HL-60 (cell line): ENCODE measurements at regions not wholly inside any gene's neighbourhood (a gene's known extent, or its start where the extent isn't known, plus 50 kb on each side); places are given as distances from the start of the nearest gene placed in this dataset.

Source experiments
- DNase-seq, 2 experiments: peaks; one replicate each; pipeline ENCODE4 v3.0.0-alpha.2; 2010 to 2020; ENCODE audit warnings: low read depth in 1 of 2, low spot score in 1 of 2
- H3K27ac ChIP-seq: fragments of 250-450 bp; sonication (Bioruptor Pico); replicated peaks from 2 replicates; pipeline ENCODE4 v1.5.1; 2020; ENCODE audit warnings: mild to moderate bottlenecking, moderate library complexity
- H3K27me3 ChIP-seq: fragments of 250-450 bp; sonication (Bioruptor Pico); 2 replicates; pipeline ENCODE4 v1.5.1; 2021; ENCODE audit warnings: mild to moderate bottlenecking, moderate library complexity; ENCODE audit not compliant: insufficient read depth, poor library complexity, severe bottlenecking
- H3K4me3 ChIP-seq: replicated peaks from 2 replicates; pipeline ENCODE4 v1.5.1; 2011; ENCODE audit warnings: mild to moderate bottlenecking, control low read depth, low read length; ENCODE audit not compliant: insufficient read depth
- GABPA ChIP-seq: IDR thresholded peaks from 2 replicates; pipeline ENCODE4 v1.6.1; 2012; ENCODE audit warnings: low read depth
- POLR2AphosphoS5 ChIP-seq: IDR thresholded peaks from 2 replicates; pipeline ENCODE4 v1.6.1; 2012; ENCODE audit warnings: low read depth
- SPI1 ChIP-seq: IDR thresholded peaks from 2 replicates; pipeline ENCODE4 v1.6.1; 2012; ENCODE audit warnings: low read depth, mild to moderate bottlenecking, borderline replicate concordance
- TF ChIP-seq, protein P1 (sequence below): IDR thresholded peaks from 2 replicates; pipeline ENCODE4 v1.6.1; 2012; ENCODE audit warnings: low read depth; ENCODE audit not compliant: insufficient replicate concordance
- TF ChIP-seq, protein P2 (sequence below): IDR thresholded peaks from one replicate; pipeline ENCODE4 v1.5.1; 2011; ENCODE audit warnings: low read length, control low read depth, inconsistent platforms; ENCODE audit not compliant: insufficient read depth

DNA sequence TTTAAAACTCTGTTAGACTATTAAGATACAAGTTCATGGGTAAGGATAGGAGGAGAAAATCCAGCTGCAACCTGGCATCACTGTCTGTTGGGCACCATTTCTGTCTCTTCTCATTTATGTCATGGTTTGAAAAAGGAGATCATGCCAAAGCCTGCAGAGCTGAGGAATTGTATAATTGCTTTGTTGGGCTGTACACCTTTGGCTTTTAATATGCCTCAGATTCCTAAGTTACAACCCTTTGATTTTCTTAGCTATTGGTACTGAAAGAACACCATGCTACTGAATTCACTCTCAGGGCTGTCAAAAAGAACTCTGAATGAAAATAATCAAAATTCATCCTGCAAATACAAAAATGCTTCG, 174.3 kb downstream of the ACKR3 start:
- DNase-seq = no peak
- Histone ChIP-seq H3K27me3 (peaks cover 3% of the 10 kb centered on the region), H3K4me3 (no peak overlapping the region), H3K27ac (no peak overlapping the region)
- TF ChIP-seq SPI1 = no peak
- TF ChIP-seq, protein P1, sequence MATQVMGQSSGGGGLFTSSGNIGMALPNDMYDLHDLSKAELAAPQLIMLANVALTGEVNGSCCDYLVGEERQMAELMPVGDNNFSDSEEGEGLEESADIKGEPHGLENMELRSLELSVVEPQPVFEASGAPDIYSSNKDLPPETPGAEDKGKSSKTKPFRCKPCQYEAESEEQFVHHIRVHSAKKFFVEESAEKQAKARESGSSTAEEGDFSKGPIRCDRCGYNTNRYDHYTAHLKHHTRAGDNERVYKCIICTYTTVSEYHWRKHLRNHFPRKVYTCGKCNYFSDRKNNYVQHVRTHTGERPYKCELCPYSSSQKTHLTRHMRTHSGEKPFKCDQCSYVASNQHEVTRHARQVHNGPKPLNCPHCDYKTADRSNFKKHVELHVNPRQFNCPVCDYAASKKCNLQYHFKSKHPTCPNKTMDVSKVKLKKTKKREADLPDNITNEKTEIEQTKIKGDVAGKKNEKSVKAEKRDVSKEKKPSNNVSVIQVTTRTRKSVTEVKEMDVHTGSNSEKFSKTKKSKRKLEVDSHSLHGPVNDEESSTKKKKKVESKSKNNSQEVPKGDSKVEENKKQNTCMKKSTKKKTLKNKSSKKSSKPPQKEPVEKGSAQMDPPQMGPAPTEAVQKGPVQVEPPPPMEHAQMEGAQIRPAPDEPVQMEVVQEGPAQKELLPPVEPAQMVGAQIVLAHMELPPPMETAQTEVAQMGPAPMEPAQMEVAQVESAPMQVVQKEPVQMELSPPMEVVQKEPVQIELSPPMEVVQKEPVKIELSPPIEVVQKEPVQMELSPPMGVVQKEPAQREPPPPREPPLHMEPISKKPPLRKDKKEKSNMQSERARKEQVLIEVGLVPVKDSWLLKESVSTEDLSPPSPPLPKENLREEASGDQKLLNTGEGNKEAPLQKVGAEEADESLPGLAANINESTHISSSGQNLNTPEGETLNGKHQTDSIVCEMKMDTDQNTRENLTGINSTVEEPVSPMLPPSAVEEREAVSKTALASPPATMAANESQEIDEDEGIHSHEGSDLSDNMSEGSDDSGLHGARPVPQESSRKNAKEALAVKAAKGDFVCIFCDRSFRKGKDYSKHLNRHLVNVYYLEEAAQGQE = no peak
- TF ChIP-seq POLR2AphosphoS5 = no peak
- no peak for TF ChIP-seq GABPA
- TF ChIP-seq, protein P2, sequence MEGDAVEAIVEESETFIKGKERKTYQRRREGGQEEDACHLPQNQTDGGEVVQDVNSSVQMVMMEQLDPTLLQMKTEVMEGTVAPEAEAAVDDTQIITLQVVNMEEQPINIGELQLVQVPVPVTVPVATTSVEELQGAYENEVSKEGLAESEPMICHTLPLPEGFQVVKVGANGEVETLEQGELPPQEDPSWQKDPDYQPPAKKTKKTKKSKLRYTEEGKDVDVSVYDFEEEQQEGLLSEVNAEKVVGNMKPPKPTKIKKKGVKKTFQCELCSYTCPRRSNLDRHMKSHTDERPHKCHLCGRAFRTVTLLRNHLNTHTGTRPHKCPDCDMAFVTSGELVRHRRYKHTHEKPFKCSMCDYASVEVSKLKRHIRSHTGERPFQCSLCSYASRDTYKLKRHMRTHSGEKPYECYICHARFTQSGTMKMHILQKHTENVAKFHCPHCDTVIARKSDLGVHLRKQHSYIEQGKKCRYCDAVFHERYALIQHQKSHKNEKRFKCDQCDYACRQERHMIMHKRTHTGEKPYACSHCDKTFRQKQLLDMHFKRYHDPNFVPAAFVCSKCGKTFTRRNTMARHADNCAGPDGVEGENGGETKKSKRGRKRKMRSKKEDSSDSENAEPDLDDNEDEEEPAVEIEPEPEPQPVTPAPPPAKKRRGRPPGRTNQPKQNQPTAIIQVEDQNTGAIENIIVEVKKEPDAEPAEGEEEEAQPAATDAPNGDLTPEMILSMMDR = no peak

DNA sequence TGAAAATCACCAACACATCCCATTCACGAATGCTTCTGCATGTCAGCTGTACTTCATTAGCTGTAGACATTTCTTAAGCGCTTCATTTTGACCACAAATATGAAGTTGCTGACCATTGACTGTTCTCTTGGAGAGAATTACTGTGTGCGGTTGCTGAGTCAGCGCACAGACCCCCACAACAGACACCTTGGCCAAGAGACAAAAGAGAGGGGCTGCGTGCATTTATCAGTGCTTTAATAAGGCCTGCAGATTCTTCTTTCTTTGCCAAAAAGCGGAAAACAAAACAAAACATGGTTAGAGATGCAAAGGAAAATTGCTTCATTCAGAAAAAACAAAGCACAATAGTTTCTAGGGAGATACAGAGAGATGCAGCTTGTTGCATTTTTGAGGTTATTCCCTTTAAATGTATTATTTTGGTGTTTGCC, 174.7 kb downstream of the ACKR3 start:
- Histone ChIP-seq H3K4me3 (no peak overlapping the region), H3K27ac (no peak overlapping the region), H3K27me3 (peaks cover 3% of the 10 kb centered on the region)
- TF ChIP-seq, protein P1 = no peak
- TF ChIP-seq POLR2AphosphoS5 (no peak), SPI1 (no peak), GABPA (no peak)
- TF ChIP-seq, protein P2 = no peak
- no peak for DNase-seq

DNA sequence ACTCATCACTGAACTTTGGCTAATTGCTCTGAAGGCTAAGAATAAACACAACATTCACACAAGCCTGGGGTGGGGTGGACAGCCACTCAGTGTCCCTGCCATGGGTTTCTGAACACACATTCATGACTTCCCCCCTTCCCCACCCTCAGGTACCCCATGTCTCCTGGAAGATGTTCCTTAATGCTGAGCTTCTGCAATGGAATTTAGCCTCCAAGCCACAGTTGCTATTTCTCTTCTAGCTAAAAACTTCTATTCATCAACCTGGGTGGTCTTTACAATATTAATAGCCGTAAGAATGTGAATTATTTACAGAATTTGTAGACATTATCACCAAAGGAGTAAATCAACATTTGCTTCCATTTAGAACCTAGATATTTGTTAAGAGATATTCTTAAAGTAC, 175.1 kb downstream of the ACKR3 start:
- TF ChIP-seq, protein P1 = no peak
- no peak for TF ChIP-seq GABPA
- TF ChIP-seq, protein P2 = no peak
- DNase-seq = no peak
- Histone ChIP-seq H3K4me3 (no peak overlapping the region), H3K27me3 (peaks cover 3% of the 10 kb centered on the region), H3K27ac (no peak overlapping the region)
